ENCODE measurements at regions not wholly inside any gene's neighbourhood (a gene's known extent, or its start where the extent isn't known, plus 50 kb on each side); places are given as distances from the start of the nearest gene placed in this dataset.
"Not testable (repeated sequence)": the region's sequence is repeated elsewhere in the genome, so short reads cannot be mapped to it uniquely, and the experiment has no call there.

DNA sequence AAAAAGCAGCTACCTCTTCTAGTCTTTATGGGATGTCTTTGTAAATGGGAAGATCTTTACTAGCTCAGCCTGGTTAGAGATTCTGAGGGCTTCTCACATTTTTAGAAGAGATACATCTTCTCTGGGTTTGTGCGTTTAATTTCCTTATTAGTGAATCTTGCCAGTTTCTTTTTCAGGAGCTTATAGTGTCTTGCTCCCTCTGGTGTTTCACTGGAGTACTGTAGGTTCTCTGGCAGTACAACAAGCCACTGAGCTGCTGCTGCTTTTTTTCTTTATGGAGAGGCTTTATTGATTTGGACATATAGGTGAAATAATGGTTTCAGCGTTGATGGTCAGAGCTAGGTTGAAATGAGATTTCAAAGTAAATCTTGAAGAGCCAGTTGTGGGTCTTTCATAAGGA, 82.9 kb downstream of the LAS1L start:
- no peak for FAIRE-seq
- no peak for TF ChIP-seq POLR2A (IDR thresholded peaks at IDR 0.05; ENCODE audit: low read depth, low read length)
- peak; percentile 6 for DNase-seq (ENCODE audit: insufficient read length, low spot score)

- no peak for FAIRE-seq
- TF ChIP-seq POLR2A (IDR thresholded peaks at IDR 0.05; ENCODE audit: low read depth, low read length) = no peak
- DNase-seq (ENCODE audit: insufficient read length, low spot score) = no peak
These were observed 114.4 kb downstream of the LAS1L start for GRCh38 chrX:65420154-65420553.

GRCh38 chrX:65407662-65408061, 126.9 kb downstream of the LAS1L start:
- DNase-seq (ENCODE audit: insufficient read length, low spot score); FAIRE-seq: not testable (repeated sequence)

DNA sequence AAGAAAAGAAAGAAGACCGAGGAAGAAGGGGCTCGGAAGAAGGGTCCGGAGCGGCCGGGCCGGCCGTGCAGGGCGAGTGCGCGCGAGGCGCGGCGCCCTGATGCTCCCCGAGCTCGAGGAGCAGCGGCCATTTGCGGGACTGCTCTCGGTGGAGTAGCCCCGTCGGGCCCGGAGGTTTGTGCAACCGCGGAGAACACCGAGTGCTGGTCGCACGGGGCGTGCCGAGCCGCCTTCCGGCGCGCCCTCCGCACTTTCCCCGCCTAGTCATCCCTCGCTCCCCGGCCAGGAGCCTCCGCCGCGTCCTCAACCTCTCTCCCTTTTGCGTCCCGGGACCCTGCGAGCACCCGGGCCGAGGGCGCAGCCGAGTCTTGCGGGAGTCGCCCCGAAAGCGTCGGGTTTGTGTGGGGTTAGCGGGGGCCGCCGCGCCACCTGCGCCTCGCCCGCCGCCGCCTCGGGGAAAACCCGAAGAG, 127.4 kb downstream of the LAS1L start:
- DNase-seq (ENCODE audit: insufficient read length, low spot score) = no peak
- no peak for TF ChIP-seq POLR2A (IDR thresholded peaks at IDR 0.05; ENCODE audit: low read depth, low read length)
- no peak for FAIRE-seq

DNA sequence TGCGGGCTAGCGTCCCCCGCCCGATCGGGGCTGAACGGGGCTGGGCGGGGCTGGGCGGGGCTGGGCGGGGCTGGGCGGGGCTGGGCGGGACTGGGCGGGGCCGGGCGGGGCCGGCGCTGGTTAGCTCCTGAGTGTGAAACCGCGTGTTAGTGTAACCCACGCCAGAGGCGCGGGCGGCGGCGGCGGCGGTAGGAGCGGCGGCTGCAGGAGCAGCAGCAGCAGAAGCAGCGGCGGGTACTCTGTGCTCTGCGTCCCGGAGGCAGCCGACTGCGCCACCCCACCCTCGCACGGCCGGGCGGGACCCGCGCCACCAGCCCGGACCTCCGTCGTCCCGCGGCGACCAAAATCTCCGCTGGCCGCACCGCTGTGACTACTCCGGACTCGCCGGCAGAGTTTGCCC, 128.1 kb downstream of the LAS1L start:
- no peak for TF ChIP-seq POLR2A (IDR thresholded peaks at IDR 0.05; ENCODE audit: low read depth, low read length)
- DNase-seq (ENCODE audit: insufficient read length, low spot score) (no peak), FAIRE-seq (no peak)

DNA sequence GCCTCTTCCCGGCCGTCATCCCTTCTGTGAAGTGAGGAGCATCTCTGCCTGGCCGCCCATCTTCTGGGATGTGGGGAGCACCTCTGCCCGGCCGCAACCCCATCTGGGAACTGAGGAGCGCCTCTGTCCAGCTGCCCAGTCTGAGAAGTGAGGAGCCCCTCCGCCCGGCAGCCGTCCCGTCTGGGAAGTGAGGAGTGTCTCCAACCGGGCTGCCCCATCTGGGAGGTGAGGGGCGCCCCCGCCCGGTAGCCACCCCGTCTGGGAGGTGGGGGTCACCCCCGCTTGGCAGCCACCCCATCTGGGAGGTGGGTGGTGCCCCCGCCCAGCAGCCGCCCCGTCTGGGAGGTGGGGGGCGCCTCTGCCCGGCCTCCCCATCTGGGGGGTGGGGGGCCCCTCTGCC, 142.3 kb downstream of the LAS1L start:
- no peak for DNase-seq (ENCODE audit: insufficient read length, low spot score)
- no peak for FAIRE-seq
- TF ChIP-seq POLR2A (IDR thresholded peaks at IDR 0.05; ENCODE audit: low read depth, low read length) = no peak

DNA sequence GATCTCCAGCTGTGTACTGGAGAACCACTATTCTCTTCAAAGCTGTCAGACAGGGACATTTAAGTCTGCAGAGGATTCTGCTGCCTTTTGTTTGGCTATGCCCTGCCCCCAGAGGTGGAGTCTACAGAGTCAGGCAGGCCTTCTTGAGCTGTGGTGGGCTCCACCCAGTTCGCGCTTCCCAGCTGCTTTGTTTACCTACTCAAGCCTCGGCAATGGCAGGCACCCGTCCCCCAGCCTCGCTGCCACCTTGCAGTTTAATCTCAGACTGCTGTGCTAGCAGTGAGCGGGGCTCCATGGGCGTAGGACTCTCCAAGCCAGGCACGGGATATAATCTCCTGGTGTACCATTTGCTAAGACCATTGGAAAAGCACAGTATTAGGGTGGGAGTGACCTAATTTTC, 145.5 kb downstream of the LAS1L start:
- DNase-seq (ENCODE audit: insufficient read length, low spot score); FAIRE-seq: not testable (repeated sequence)
